Peyer's patch (tissue), 4 donors: ENCODE measurements at regions not wholly inside any gene's neighbourhood (a gene's known extent, or its start where the extent isn't known, plus 50 kb on each side); places are given as distances from the start of the nearest gene placed in this dataset.

Experiments used
- DNase-seq, 3 donors: peaks; one replicate each; pipeline ENCODE4 v3.0.0-alpha.2; 2017 to 2019
- H3K27ac ChIP-seq, 4 donors: fragments of 200-600 bp; sonication (generic); one replicate each; pipeline ENCODE4 v1.5.1; 2016 to 2019
- H3K27me3 ChIP-seq, 2 donors: fragments of 200-600 bp; sonication (generic); one replicate each; pipeline ENCODE4 v1.5.1; 2019
- H3K36me3 ChIP-seq, 3 donors: fragments of 200-600 bp; sonication (generic); one replicate each; pipeline ENCODE4 v1.5.1; 2016 to 2019
- H3K4me1 ChIP-seq, 4 donors: fragments of 200-600 bp; sonication (generic); one replicate each; pipeline ENCODE4 v1.5.1; 2016 to 2019
- H3K4me3 ChIP-seq, 4 donors: fragments of 200-600 bp; sonication (generic); 1 replicate in 3 of 4; 2 replicates in 1 of 4; pipeline ENCODE4 v1.5.1; 2016 to 2019; ENCODE audit warnings: mild to moderate bottlenecking in 1 of 4
- H3K9me3 ChIP-seq, 4 donors: fragments of 200-600 bp; sonication (generic); one replicate each; pipeline ENCODE4 v1.5.1; 2016 to 2019; ENCODE audit warnings: mild to moderate bottlenecking in 1 of 4
- CTCF ChIP-seq, 6 experiments: fragments of 450-650 bp in 4 of 6; fragments of 200-600 bp in 2 of 6; sonication (generic) in 1 of 6; IDR thresholded peaks; one replicate each; pipeline ENCODE4 v1.5.1; 2017 to 2019; ENCODE audit warnings: antibody characterized with exemption in 6 of 6, mild to moderate bottlenecking in 3 of 6, moderate library complexity in 1 of 6
- POLR2A ChIP-seq, 2 donors: fragments of 450-650 bp; IDR thresholded peaks; one replicate each; pipeline ENCODE4 v1.5.1; 2017; ENCODE audit warnings: antibody characterized with exemption in 2 of 2, mild to moderate bottlenecking in 2 of 2, moderate library complexity in 2 of 2

- Histone ChIP-seq H3K27me3 (no peaks in the 10 kb centered on the region), H3K27ac (no peak overlapping the region), H3K4me1 (no peaks in the 10 kb centered on the region), H3K4me3 (no peak overlapping the region), H3K9me3 (no peaks in the 10 kb centered on the region), H3K36me3 (no peaks in the 10 kb centered on the region)
- no peak for DNase-seq
- TF ChIP-seq CTCF (IDR thresholded peaks at IDR 0.05) = no peak
- TF ChIP-seq POLR2A (IDR thresholded peaks at IDR 0.05) = no peak
Observed at GRCh38 chr12:84712747-84713146, 199.9 kb downstream of the SLC6A15 start.

GRCh38 chr12:84706374-84706773 lies 206.2 kb downstream of the SLC6A15 start:
- Histone ChIP-seq H3K4me3 (no peak overlapping the region), H3K27me3 (no peaks in the 10 kb centered on the region), H3K36me3 (no peaks in the 10 kb centered on the region), H3K27ac (no peak overlapping the region), H3K9me3 (no peaks in the 10 kb centered on the region), H3K4me1 (no peaks in the 10 kb centered on the region)
- TF ChIP-seq POLR2A (IDR thresholded peaks at IDR 0.05) (no peak), CTCF (IDR thresholded peaks at IDR 0.05) (no peak)
- no peak for DNase-seq

- DNase-seq = no peak
Observed at GRCh38 chr12:84704856-84705255, 207.7 kb downstream of the SLC6A15 start.

GRCh38 chr12:84702001-84702400 lies 210.6 kb downstream of the SLC6A15 start:
- Histone ChIP-seq H3K27me3 (no peaks in the 10 kb centered on the region), H3K4me1 (no peaks in the 10 kb centered on the region), H3K9me3 (no peaks in the 10 kb centered on the region), H3K36me3 (no peaks in the 10 kb centered on the region), H3K27ac (no peak overlapping the region), H3K4me3 (no peak overlapping the region)
- DNase-seq = no peak
- TF ChIP-seq POLR2A (IDR thresholded peaks at IDR 0.05) (no peak), CTCF (IDR thresholded peaks at IDR 0.05) (no peak)

More at GRCh38 chr12:84704856-84705255, 207.7 kb downstream of the SLC6A15 start:
- Histone ChIP-seq H3K9me3 (no peaks in the 10 kb centered on the region), H3K36me3 (no peaks in the 10 kb centered on the region), H3K4me3 (no peak overlapping the region), H3K27me3 (no peaks in the 10 kb centered on the region), H3K4me1 (no peaks in the 10 kb centered on the region), H3K27ac (no peak overlapping the region)
- no peak for TF ChIP-seq CTCF (IDR thresholded peaks at IDR 0.05)
- TF ChIP-seq POLR2A (IDR thresholded peaks at IDR 0.05) = no peak

- no peaks in the 10 kb centered on the region for H3K36me3 ChIP-seq
- no peaks in the 10 kb centered on the region for H3K4me1 ChIP-seq
- no peak for TF ChIP-seq POLR2A (IDR thresholded peaks at IDR 0.05)
- no peak for TF ChIP-seq CTCF (IDR thresholded peaks at IDR 0.05)
- no peaks in the 10 kb centered on the region for H3K27me3 ChIP-seq
- DNase-seq = no peak
- no peak overlapping the region for H3K27ac ChIP-seq
- no peaks in the 10 kb centered on the region for H3K9me3 ChIP-seq
- H3K4me3 ChIP-seq = no peak overlapping the region
Observed at GRCh38 chr12:84701041-84701440, 211.6 kb downstream of the SLC6A15 start.
